Parathyroid adenoma (tissue), 2 donors: ENCODE measurements at regions not wholly inside any gene's neighbourhood (a gene's known extent, or its start where the extent isn't known, plus 50 kb on each side); places are given as distances from the start of the nearest gene placed in this dataset.
"Not testable (repeated sequence)": the region's sequence is repeated elsewhere in the genome, so short reads cannot be mapped to it uniquely, and the experiment has no call there.

ENCODE experiments used
- H2AFZ ChIP-seq: fragments of 300-600 bp; sonication (generic); one replicate; pipeline ENCODE4 v1.7.0; 2017; ENCODE audit warnings: antibody characterized with exemption, mild to moderate bottlenecking
- H3K27ac ChIP-seq: fragments of 300-600 bp; sonication (generic); one replicate; pipeline ENCODE4 v1.7.0; 2017
- H3K27me3 ChIP-seq: fragments of 300-600 bp; sonication (generic); one replicate; pipeline ENCODE4 v1.7.0; 2017; ENCODE audit warnings: low read length; ENCODE audit not compliant: control insufficient read depth, insufficient read depth
- H3K36me3 ChIP-seq: fragments of 300-600 bp; sonication (generic); one replicate; pipeline ENCODE4 v1.7.0; 2017; ENCODE audit warnings: low read length; ENCODE audit not compliant: control insufficient read depth, insufficient read depth
- H3K4me1 ChIP-seq: fragments of 300-600 bp; sonication (generic); one replicate; pipeline ENCODE4 v1.7.0; 2017; ENCODE audit warnings: control low read depth
- H3K4me2 ChIP-seq: fragments of 300-600 bp; sonication (generic); one replicate; pipeline ENCODE4 v1.7.0; 2017; ENCODE audit warnings: low read length
- H3K4me3 ChIP-seq: fragments of 300-600 bp; sonication (generic); one replicate; pipeline ENCODE4 v1.7.0; 2017; ENCODE audit warnings: low read depth, low read length
- H3K79me2 ChIP-seq: fragments of 300-600 bp; sonication (generic); one replicate; pipeline ENCODE4 v1.7.0; 2017; ENCODE audit warnings: control low read depth
- H3K9ac ChIP-seq: fragments of 300-600 bp; sonication (generic); one replicate; pipeline ENCODE4 v1.7.0; 2017; ENCODE audit warnings: mild to moderate bottlenecking
- H3K9me3 ChIP-seq: fragments of 300-600 bp; sonication (generic); one replicate; pipeline ENCODE4 v1.7.0; 2017; ENCODE audit warnings: low read length; ENCODE audit not compliant: control insufficient read depth
- CTCF ChIP-seq: fragments of 300-600 bp; sonication (generic); IDR thresholded peaks from one replicate; pipeline ENCODE4 v1.7.0; 2017; ENCODE audit warnings: antibody characterized with exemption, mild to moderate bottlenecking
- donor health status: primary hyperparathyroidism.

- TF ChIP-seq CTCF = no peak
- H3K9ac ChIP-seq = no peak overlapping the region
- no peaks in the 10 kb centered on the region for H3K9me3 ChIP-seq
Observed at GRCh38 chr10:123221418-123221817, 67.2 kb downstream of the BUB3 start.

GRCh38 chr10:123222832-123223231, 68.6 kb downstream of the BUB3 start:
- H3K27me3 ChIP-seq = no peaks in the 10 kb centered on the region
- no peak overlapping the region for H3K4me2 ChIP-seq
- H3K27ac ChIP-seq = no peak overlapping the region
- H3K9me3 ChIP-seq = no peaks in the 10 kb centered on the region
- H3K4me1 ChIP-seq = no peaks in the 10 kb centered on the region
- no peaks in the 10 kb centered on the region for H3K79me2 ChIP-seq
- H2AFZ ChIP-seq = no peak overlapping the region
- no peak overlapping the region for H3K9ac ChIP-seq
- H3K4me3 ChIP-seq = no peak overlapping the region
- TF ChIP-seq CTCF = no peak
- H3K36me3 ChIP-seq = no peaks in the 10 kb centered on the region

More at GRCh38 chr10:123221418-123221817, 67.2 kb downstream of the BUB3 start:
- Histone ChIP-seq H3K27ac (no peak overlapping the region), H3K4me3 (no peak overlapping the region), H3K36me3 (no peaks in the 10 kb centered on the region), H3K4me1 (no peaks in the 10 kb centered on the region), H3K4me2 (no peak overlapping the region), H2AFZ (no peak overlapping the region), H3K79me2 (no peaks in the 10 kb centered on the region), H3K27me3 (no peaks in the 10 kb centered on the region)

- H3K36me3 ChIP-seq = no peaks in the 10 kb centered on the region
- no peak overlapping the region for H3K27ac ChIP-seq
- no peak overlapping the region for H3K4me3 ChIP-seq
- no peaks in the 10 kb centered on the region for H3K9me3 ChIP-seq
- no peak for TF ChIP-seq CTCF
- H3K9ac ChIP-seq = no peak overlapping the region
- no peak overlapping the region for H3K4me2 ChIP-seq
- H3K79me2 ChIP-seq = no peaks in the 10 kb centered on the region
- H3K4me1 ChIP-seq = no peaks in the 10 kb centered on the region
- H3K27me3 ChIP-seq = no peaks in the 10 kb centered on the region
- H2AFZ ChIP-seq = no peak overlapping the region
Observed at GRCh38 chr10:123227706-123228105, 73.5 kb downstream of the BUB3 start.

GRCh38 chr10:123229927-123230630, 75.9 kb downstream of the BUB3 start:
- H3K79me2 ChIP-seq = no peaks in the 10 kb centered on the region
- H3K36me3 ChIP-seq = no peaks in the 10 kb centered on the region
- H3K27me3 ChIP-seq = no peaks in the 10 kb centered on the region

GRCh38 chr10:123232879-123233278, 78.7 kb downstream of the BUB3 start:
- not testable (repeated sequence) for H3K4me1 ChIP-seq, H3K27ac ChIP-seq, H3K79me2 ChIP-seq, H3K27me3 ChIP-seq, H3K9ac ChIP-seq, H3K9me3 ChIP-seq, H2AFZ ChIP-seq, H3K4me2 ChIP-seq, H3K36me3 ChIP-seq, H3K4me3 ChIP-seq

More at GRCh38 chr10:123229927-123230630, 75.9 kb downstream of the BUB3 start:
- Histone ChIP-seq H3K4me3 (no peak overlapping the region), H3K4me2 (no peak overlapping the region), H3K9ac (no peak overlapping the region), H3K27ac (no peak overlapping the region), H3K4me1 (no peaks in the 10 kb centered on the region), H3K9me3 (no peaks in the 10 kb centered on the region), H2AFZ (no peak overlapping the region)
- TF ChIP-seq CTCF = no peak

- not testable (repeated sequence) for H2AFZ ChIP-seq, H3K27me3 ChIP-seq, H3K9ac ChIP-seq, H3K9me3 ChIP-seq, H3K4me1 ChIP-seq, H3K4me2 ChIP-seq, H3K27ac ChIP-seq, H3K79me2 ChIP-seq, H3K36me3 ChIP-seq, H3K4me3 ChIP-seq
Observed at GRCh38 chr10:123235014-123235413, 80.8 kb downstream of the BUB3 start.
